GM12865 (cell line): ENCODE measurements at regions not wholly inside any gene's neighbourhood (a gene's known extent, or its start where the extent isn't known, plus 50 kb on each side); places are given as distances from the start of the nearest gene placed in this dataset.

Experiments used
- DNase-seq: peaks from one replicate; pipeline ENCODE4 v3.0.0; 2010; ENCODE audit warnings: low read depth
- H3K4me3 ChIP-seq: 2 replicates; pipeline ENCODE4 v1.5.1; 2011; ENCODE audit warnings: mild to moderate bottlenecking, low read depth, low read length, control low read depth
- TF ChIP-seq, protein P1 (sequence below): IDR thresholded peaks from 2 replicates; pipeline ENCODE4 v1.5.1; 2011; ENCODE audit warnings: low read length, control low read depth, low read depth, inconsistent platforms; ENCODE audit not compliant: insufficient read depth; ENCODE audit errors: missing control alignments

DNA sequence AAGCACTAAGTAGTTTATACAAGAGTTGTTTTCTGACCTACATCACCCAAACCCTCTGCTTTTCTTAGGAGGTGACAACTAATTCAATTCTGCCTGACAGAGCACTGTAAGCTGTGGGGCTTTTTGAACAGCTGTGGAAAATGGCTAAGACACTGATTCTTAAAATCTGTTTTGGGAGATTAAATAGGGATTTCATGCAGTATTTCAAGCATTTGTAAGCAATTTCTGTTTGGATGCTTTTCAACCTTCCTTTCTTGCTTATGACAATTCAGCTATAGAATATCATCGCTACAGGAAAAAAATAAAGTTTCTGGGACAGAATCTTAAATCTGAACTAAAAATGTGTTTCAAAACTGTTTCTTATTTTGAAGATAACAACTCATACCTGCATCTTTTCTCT lies 459.5 kb downstream of the RAPGEF2 start:
- no peak overlapping the region for H3K4me3 ChIP-seq
- TF ChIP-seq, protein P1, sequence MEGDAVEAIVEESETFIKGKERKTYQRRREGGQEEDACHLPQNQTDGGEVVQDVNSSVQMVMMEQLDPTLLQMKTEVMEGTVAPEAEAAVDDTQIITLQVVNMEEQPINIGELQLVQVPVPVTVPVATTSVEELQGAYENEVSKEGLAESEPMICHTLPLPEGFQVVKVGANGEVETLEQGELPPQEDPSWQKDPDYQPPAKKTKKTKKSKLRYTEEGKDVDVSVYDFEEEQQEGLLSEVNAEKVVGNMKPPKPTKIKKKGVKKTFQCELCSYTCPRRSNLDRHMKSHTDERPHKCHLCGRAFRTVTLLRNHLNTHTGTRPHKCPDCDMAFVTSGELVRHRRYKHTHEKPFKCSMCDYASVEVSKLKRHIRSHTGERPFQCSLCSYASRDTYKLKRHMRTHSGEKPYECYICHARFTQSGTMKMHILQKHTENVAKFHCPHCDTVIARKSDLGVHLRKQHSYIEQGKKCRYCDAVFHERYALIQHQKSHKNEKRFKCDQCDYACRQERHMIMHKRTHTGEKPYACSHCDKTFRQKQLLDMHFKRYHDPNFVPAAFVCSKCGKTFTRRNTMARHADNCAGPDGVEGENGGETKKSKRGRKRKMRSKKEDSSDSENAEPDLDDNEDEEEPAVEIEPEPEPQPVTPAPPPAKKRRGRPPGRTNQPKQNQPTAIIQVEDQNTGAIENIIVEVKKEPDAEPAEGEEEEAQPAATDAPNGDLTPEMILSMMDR, result no peak
- DNase-seq, result no peak

DNA sequence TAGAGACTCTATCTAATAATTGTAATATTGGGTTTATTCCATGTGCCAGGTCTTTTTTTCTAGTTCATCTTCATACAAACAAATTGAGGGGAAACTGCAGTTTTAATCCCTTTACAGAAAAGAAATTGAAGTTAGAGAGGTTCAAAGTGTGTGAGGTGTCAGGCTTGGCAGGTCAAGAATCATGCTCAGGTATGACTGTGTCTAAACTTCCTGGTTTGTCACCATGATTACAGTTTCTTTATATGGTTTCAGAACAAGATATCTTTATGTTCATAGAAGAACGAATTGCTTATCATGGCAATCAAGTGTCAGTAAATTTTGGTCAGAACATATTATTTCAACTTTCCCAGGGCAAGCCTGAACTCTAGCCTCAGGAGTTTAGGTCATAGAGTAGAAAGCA lies 460.4 kb downstream of the RAPGEF2 start:
- H3K4me3 ChIP-seq, result no peak overlapping the region
- TF ChIP-seq, protein P1, result no peak
- no peak for DNase-seq

DNA sequence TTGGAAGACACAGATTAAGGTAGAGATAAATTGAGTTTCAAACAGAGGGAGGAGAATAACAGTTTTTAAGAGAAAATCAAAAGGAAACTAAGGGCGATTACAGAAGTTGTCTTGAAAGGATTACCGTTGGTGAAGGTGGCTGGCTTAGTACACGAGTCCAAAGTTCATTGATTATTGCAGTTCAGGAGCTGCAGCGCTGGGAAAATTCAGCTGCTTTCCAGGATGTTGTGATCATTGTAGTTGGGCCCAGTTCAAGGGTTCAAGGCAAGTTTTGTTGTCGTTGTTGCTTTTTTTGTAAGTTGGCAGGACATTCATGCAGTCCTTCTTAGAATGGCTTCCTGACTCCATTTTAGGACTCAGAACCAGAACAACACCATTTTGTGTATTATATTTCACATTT lies 461.7 kb downstream of the RAPGEF2 start:
- no peak for DNase-seq
- H3K4me3 ChIP-seq, result no peak overlapping the region

DNA sequence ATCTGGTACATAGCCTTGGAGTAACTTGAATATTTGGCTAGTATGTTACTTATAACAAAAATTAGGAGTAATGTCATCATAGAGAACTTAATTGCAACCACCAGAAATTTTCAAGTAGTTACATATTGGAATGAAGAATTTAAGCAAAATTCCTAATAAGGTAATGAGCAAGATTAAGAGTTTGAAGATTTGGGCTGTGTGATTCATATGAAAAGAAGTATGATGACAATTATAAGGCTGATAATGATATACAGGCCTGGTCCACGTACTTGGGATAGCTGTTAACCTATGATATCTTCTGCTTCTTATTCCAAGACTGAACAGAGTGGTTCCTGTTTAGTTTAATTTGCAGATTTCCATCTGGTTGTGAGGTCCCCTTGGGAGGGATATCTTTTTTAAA lies 463.9 kb downstream of the RAPGEF2 start:
- TF ChIP-seq, protein P1, result no peak
- no peak overlapping the region for H3K4me3 ChIP-seq
- DNase-seq, result no peak

More for the DNA sequence above, 461.7 kb downstream of the RAPGEF2 start:
- TF ChIP-seq, protein P1, result no peak

DNA sequence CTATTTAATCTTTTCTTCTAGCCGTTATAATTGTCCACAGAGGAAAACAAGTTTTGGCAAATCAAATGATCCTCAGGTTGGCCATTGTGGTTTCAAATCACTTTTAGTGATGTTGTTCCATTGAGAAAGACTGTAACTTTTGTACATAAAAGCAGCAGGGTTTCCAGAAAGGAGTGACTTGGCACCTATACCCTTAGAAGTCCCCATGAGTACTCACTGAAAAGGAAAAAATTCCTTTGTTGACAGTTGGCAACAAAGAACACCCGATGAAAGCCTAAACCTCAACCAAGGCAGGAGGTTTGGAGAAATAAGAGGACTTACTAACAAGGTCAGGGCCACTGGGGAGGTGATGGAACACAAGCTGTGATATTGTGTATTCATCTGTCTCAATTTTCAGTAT lies 474.4 kb downstream of the RAPGEF2 start:
- TF ChIP-seq, protein P1, result no peak

DNA sequence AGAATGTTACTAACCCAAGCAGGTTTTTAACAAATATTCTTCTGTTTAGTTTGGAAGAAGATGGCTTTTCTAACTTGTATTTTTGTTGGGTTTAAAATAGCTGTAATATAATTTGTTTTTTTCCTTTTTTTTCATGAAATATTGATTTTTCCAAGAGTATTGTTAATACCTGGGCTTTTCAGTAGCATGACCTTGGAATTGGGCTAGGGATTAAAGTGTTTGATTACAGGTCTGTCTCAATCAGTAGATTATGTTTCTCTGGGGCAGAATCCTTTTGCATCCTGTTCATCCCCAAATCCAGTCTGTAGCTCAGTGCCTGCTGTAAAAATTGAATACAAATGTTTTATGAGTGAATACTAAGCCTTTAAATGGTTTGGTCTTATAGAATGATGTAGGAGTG lies 479.8 kb downstream of the RAPGEF2 start:
- TF ChIP-seq, protein P1, result no peak
- no peak for DNase-seq
- H3K4me3 ChIP-seq, result no peak overlapping the region

More for the DNA sequence above, 474.4 kb downstream of the RAPGEF2 start:
- H3K4me3 ChIP-seq, result no peak overlapping the region
- no peak for DNase-seq

DNA sequence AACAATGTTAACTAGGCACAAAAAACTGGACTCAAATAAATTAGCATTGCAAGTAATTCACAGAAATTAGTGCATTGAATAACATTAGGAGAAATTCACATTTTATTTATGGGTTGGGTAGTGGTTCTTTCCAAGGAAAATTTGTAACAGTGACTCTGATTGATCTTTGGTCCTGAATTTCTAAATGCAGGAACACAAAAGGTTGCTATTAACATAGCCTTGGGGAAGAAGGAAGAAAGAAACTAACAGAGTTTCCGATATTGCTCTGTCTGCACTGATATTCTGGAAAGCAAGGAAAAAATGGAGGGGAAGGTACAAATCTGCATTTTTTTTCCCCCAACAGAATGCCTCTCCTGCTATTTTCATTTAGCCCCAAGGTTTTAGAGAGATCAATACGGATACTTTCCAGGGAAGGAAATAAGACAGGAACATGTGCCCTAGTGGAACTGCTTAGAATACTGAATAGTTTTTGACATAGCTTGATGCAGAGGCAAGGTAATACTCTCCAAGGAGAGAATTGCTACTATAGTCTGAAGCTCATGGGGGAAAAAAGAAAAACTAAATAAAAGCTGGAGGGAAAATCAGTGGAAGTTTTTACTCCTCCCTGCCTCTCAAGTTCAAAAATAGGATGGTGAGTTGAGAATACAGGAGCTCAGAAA lies 490.1 kb downstream of the RAPGEF2 start:
- no peak overlapping the region for H3K4me3 ChIP-seq
- no peak for DNase-seq
- TF ChIP-seq, protein P1, result no peak
